ENCODE measurements at regions not wholly inside any gene's neighbourhood (a gene's known extent, or its start where the extent isn't known, plus 50 kb on each side); places are given as distances from the start of the nearest gene placed in this dataset.

GRCh38 chr19:28638445-28638844 lies 574.5 kb downstream of the UQCRFS1 start:
- TF ChIP-seq POLR2A (IDR thresholded peaks at IDR 0.05) (no peak), CTCF (IDR thresholded peaks at IDR 0.05) (no peak)

Measured in heart left ventricle (tissue), 13 donors.